DND-41 (cell line): ENCODE measurements at regions not wholly inside any gene's neighbourhood (a gene's known extent, or its start where the extent isn't known, plus 50 kb on each side); places are given as distances from the start of the nearest gene placed in this dataset.

Experiments used
- EZH2 ChIP-seq: IDR thresholded peaks from 3 replicates; pipeline ENCODE4 v1.6.1; 2012; ENCODE audit warnings: borderline replicate concordance, low read depth, mild to moderate bottlenecking, moderate library complexity, low read length, inconsistent platforms; ENCODE audit not compliant: severe bottlenecking
- TF ChIP-seq, protein P1 (sequence below): IDR thresholded peaks from 2 replicates; pipeline ENCODE4 v1.5.1; 2012; ENCODE audit warnings: borderline replicate concordance, low read length, moderate library complexity, mild to moderate bottlenecking; ENCODE audit not compliant: poor library complexity, severe bottlenecking; ENCODE audit errors: extremely low read depth

DNA sequence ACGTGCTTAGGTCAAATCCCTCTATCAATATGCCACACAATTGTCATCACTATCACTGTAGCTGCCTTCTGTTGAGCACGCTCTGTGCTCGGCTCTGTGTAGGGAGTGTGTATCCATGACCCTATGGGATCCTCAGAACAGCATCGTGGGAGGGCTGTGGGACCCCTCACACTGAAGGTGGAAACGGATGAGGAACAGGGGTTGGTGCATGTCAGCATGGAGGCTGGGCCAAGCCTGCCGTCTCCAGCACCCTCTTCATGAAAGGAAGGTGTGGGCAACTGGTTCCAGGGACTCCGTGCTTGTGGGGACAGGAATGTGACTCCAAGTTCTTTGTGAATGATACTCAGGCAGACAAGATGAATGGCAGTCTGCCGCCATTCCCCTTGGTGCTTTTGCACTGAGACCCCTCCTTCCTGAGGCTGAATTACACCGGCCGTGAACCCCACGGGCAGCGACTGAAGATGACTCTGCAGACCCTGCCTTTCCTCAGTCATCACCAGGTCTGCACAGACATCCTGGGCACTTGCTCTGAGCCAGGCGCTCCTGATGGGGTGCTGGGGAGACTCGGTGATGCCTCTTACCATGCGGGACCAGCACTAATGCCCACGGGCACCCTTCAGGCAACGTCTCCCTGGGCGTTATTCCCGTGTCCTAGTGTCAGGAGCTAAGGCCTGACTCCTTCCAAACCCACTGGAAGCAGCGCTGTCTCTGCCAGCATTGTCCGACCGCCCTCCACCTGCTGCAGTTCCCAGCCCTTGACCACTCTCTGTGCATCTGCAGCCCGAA, 495.2 kb downstream of the TCERG1L start:
- TF ChIP-seq, protein P1, sequence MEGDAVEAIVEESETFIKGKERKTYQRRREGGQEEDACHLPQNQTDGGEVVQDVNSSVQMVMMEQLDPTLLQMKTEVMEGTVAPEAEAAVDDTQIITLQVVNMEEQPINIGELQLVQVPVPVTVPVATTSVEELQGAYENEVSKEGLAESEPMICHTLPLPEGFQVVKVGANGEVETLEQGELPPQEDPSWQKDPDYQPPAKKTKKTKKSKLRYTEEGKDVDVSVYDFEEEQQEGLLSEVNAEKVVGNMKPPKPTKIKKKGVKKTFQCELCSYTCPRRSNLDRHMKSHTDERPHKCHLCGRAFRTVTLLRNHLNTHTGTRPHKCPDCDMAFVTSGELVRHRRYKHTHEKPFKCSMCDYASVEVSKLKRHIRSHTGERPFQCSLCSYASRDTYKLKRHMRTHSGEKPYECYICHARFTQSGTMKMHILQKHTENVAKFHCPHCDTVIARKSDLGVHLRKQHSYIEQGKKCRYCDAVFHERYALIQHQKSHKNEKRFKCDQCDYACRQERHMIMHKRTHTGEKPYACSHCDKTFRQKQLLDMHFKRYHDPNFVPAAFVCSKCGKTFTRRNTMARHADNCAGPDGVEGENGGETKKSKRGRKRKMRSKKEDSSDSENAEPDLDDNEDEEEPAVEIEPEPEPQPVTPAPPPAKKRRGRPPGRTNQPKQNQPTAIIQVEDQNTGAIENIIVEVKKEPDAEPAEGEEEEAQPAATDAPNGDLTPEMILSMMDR: no peak
- no peak for TF ChIP-seq EZH2
